HUDEP-2 (cell line): ENCODE measurements at regions not wholly inside any gene's neighbourhood (a gene's known extent, or its start where the extent isn't known, plus 50 kb on each side); places are given as distances from the start of the nearest gene placed in this dataset.
"Not testable (repeated sequence)": the region's sequence is repeated elsewhere in the genome, so short reads cannot be mapped to it uniquely, and the experiment has no call there.

Source experiments
- DNase-seq, 76 experiments: peaks; one replicate each; lab custom pipeline; 2025; ENCODE audit not compliant: unreplicated experiment in 76 of 76; lab: John Stamatoyannopoulos, UW

DNA sequence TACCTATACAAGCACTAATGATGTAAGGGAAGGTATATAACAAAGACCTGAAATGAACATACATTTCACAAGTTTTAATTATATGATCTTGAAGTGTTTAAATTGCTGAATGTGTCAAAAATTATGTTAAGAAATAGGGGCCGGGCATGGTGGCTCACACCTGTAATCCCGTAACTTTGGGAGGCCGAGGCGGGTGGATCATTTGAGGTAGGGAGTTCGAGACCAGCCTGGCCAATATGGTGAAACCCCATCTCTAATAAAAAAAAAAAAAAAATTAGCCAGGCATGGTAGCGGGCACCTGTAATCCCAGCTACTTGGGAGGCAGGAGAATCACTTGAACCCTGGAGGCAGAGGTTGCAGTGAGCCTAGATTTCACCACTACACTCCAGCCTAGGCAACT, 537.4 kb upstream of the STEAP1 start:
- not testable (repeated sequence) for DNase-seq

DNA sequence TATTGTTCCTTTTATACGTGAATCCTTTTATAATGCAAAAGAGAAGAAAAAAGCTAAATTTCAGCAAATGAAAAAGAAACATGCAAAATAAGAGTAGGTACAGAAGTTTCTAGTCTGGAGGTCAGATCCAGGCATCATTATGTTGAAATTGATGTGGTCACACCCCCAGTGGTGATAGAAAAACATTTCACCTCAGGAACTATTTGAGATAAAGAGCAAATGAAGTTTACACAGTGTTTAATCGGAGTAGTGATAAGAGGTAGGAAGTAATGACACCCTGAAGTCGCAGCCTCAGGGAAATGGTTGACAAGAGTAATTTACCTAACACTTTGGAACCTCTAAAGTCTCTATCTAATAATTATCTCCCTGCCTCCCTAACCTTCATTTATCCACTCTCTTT, 536.0 kb upstream of the STEAP1 start:
- no peak for DNase-seq

DNA sequence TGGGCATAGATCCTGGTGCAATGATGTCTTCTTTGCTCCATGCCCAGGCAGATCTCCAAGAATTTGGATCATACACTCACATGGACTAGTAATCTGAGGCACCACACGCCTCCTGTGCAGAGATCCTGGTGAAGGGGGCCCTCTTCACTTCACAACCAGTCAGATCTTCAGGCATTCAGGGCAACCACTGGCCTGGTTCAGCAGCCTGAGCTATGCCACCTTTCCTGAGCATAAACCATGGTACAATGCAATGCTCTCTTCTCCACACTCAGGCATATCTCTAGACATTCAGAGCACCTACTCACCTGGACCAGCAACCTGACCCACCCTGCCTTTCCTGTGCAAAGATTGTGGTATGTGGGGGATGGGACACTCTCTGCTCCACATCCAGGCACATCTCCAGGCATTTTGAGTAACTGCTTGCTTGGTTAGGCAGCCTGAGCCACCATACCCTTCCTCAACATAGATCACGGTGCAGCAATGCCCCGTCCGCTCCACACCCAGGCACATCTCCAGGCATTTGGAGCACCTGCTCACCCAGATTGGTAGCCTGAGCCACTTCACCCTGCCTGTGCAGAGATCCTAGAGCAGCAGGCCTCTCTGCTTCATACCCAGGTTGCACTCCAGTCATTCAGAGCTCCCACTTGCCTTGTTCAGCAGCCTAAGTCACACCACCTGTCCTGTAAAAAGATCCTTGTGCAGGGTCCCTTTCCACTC, 532.2 kb upstream of the STEAP1 start:
- DNase-seq: no peak

DNA sequence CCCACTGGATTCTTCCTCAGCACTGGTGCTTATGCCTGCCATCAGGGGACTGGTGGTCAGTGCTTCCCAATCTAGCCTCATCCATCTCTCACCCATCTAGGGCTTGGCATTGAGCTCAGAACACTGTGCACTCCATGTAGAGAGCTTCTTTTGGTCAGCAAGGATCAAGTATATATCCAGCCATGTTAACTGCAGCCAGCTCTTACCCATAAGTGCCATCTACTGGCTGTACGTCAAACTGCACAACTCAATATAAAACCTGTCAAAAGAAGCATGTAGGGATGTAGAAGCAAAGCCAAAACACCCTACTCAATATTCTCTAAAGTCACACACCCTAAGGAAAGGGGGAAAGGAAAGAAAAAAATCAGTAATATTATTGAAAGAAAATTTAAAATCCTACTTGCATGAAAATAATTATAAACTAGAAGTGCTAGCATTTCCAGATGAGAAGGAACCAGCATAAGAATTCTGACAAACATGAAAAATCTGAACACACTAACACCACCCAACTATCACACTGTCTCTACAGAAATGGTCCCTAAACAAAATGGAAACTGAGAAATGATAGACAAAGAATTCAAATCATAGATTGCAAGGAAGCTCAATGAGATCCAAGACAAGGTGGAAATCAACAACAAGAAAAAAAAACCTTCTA, 531.1 kb upstream of the STEAP1 start:
- peak in 8 of 76 experiments; percentile 0 to 32 (median 4) for DNase-seq

DNA sequence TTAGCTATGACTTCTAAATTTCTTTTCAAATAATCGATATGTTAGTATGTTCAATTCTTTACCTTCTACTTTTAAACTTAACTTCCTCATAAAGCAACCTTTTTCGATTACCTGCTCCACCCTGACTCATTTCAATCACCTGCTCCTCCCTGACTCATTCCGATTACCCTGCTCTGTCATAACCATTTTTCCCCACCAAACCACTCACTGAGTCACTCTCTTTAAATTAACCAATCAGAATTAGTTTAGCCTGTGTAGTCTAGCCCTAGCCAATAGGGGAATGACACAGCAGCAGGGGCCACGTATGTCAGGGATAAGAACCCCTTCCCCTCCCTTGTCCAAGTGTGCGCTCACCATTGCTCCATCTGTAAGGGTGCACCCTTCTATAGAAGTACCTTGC, 530.1 kb upstream of the STEAP1 start:
- DNase-seq: not testable (repeated sequence)

DNA sequence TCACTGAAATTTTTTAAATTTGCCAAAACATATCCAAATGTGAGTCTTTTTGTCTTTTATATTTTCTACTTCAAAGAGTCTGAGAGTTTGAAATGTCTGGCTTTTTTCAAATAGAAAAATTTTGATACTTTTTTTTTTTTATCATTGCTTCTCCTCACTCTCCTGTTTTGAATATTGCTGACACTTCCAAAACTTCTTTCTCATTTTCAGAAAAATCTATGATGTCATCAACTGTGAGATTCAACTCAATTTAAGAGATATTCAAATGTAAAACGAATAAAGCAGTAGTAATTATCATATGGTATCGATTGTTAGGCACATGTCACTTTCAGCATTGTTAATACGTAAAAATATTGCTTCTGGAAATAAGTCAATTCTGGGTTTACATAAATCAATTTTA, 505.8 kb upstream of the STEAP1 start:
- no peak for DNase-seq

DNA sequence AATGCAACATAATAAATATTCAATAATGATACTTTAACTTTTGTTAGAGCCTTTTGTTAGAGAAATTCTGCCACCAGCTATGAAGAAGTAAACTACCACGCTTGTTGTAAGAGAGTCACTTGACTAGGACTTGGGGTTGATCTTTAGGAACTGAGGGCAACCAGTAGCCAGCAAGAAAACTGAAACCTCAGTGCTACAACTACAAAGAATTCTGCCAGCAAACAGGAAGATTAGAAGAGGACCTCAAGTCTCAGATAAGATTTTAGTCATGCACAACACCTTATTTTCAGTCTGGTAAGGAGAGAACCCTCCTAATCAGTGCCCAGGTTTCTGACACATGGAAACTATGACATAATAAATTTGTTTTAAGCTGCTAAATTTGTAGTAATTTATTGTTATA, 498.3 kb upstream of the STEAP1 start:
- DNase-seq: no peak

DNA sequence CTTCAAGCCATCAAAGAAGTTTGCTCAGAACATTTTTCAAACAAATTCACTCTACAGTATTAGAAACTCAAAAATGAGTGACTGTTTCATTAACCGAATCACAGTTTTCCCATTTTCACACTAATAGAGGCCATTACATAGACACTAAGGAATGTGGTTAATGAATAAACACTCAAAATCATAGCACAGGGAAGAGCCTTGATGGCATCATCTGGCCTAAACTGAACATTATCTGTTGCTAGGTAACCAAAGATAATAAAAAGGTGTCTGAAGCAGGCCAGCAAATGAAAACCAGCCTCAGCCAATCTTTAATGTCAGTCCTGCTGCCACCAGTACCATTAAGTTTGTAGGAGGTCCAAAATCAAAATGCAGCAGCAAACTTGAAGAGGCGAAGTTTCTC, 492.4 kb upstream of the STEAP1 start:
- DNase-seq: no peak

DNA sequence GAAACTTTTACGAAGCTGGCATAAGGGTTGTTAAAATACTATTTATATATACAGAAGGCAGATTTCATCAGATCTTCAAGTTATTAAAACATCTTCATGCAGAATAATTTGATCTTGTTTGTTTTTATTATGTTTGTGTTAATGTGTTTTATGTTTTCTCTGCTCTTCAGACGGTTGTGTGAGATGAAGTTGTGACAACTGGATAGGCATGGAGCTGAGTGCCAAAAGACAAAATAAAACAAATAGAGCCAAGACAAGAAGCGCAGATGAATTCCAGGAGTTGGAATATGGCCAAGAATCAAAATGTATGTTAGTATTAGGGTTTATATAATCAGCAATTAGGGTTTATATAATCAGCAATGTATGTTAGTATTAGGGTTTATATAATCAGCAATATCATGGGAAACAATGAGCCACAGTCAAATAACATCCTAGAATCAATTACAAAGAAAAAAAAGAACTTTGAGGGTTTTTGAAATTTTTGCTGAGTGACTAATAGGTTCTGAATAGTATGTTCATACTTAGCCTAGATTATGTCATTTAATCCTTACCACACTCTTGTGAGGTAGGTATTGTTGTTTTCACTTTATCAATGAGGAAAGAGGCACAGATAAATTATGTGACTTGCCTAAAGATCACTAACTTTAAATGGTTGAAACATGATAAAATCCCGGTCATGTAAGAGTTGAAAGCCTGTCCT, 488.0 kb upstream of the STEAP1 start:
- no peak for DNase-seq

DNA sequence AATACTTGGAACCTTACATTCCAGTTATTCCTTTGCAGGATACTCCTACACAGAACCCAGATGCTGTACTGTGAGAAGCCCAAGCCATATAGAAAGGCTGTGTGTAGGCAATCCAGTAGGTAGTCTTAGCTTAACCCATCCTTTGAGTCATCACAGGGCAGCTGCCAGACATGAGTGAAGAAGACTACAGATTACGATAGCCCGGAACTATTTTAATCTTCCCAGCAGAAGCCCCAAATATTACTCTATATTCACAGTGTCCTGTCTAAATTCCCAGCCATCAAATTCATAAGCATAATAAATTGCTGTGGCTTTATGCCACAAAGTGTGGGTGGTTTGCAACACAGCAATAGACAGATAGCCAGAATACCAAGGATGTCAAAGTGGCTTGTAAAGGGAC, 474.1 kb upstream of the STEAP1 start:
- no peak for DNase-seq

DNA sequence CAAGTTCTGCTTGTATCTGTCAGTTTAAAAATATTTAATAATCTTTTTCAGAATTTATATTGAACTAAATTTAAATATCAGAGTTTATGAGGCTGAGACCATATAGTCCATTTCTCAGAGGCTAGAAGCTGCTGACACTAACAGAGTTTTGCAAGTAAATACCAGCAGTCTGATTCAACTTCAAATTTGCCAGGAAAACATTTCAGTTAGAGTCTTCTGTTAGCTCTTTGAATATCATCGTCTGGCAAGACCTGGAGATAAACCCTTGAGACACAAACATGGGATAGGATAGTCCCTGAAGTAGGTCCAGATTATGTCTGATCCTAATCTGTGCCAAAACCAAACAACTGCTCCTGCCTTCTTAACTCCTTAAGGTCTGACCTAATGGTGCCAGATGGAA, 472.8 kb upstream of the STEAP1 start:
- DNase-seq: no peak

DNA sequence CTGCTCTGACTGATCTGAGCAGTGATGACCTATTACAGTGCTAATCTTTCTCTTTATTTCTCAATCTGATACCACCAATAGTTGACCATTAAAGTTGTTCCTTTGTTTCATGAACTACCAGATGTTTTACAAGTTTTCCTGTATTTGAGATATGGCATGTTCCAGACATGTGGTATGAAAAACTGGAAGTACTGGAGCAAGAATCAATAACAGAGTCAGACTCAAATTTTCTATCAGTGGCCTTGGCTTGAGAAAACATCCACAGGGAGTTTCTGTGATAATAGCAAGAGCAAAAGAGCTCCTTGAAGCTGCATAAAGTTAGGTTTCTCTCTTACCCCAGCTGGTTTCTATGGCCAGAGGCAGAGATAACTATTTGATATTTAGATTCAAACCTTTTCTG, 469.0 kb upstream of the STEAP1 start:
- DNase-seq: no peak

DNA sequence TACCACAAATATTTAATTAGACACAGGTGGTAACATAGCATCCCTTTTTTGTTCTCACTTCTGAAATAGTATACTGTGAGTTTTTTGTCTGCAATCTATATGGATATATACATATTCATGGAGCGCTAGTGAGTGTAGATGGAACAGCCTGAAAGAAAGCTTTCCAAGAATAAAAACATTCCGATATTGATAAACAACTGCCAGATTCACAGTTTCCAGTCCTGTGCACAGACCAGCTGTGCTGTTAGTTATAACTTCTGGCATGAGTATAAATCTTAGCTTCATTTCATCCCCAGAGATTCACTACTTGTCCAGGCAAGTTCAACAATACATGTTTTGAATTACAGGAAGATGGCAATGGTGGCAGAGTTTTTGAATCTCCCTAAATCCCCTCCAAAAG, 467.1 kb upstream of the STEAP1 start:
- DNase-seq: no peak

DNA sequence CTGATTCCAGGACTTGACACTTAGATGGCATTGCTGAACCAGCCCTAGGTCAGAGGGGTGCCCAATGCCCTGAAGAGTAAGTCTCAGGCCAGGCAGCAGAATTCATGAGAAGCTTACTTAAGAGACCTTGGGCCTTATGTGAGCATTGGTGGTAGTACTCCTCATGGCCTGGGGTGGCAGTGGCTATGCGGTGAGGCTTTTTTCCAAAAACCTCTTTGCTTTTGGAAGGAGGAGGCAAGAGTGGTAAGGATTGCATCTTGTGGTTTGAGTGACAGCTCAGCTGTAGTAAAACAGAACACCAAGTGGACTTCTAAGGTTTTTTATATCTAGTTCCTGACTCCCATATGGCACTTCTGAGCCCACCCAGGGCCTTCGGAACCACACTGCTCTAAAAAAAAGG, 459.0 kb upstream of the STEAP1 start:
- no peak for DNase-seq

DNA sequence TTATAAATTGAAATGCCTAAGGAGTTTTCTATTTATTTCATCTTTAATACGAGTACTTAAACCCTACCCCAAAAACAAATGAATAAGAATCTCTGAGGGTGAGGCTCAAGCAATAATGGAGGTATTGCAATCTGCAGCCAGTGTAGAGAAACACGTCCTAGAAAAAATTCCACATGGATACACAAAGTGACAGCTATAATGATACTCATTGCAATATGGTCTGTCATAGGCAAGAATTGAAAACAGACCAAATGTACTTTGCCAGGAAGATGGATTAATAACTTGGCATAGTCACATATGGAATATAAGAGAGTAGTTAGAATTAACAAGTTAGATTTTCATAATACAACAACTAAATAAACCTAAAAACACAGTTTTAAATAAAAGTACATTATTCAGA, 440.1 kb upstream of the STEAP1 start:
- DNase-seq: no peak

DNA sequence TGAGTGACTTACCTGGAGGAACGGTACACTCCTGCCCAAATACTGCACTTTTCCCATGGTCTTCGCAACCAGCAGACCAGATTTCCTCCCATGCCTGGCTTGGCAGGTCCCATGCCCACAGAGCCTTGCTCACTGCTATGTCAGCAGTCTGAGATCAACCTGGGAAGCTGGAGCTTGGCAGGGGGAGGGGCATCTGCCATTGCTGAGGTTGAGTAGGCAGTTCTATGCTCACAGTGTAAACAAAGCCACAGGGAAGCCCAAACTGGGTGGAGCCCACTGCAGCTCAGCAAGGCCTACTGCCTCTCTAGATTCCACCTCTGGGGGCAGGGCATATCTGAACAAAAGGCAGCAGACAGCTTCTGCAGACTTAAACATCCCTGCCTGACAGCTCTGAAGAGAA, 435.3 kb upstream of the STEAP1 start:
- DNase-seq: not testable (repeated sequence)

DNA sequence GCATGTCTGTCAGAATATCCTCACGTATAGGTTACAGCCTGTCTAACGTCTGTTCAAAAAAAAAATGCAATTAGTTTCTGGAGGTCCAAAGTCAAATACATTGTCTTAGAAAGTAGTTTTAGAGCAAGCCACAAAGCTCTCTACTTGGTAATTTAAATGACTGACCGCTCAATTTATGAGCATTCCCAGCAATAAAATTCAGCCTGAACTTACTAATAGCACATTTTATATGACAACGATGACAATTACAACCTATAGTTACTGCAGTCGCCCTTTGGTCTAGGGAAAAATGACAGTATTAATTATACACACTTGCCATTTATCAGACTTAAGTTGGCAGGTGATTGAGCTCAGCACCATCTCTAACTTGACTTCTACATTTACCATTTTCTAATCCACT, 425.8 kb upstream of the STEAP1 start:
- no peak for DNase-seq

DNA sequence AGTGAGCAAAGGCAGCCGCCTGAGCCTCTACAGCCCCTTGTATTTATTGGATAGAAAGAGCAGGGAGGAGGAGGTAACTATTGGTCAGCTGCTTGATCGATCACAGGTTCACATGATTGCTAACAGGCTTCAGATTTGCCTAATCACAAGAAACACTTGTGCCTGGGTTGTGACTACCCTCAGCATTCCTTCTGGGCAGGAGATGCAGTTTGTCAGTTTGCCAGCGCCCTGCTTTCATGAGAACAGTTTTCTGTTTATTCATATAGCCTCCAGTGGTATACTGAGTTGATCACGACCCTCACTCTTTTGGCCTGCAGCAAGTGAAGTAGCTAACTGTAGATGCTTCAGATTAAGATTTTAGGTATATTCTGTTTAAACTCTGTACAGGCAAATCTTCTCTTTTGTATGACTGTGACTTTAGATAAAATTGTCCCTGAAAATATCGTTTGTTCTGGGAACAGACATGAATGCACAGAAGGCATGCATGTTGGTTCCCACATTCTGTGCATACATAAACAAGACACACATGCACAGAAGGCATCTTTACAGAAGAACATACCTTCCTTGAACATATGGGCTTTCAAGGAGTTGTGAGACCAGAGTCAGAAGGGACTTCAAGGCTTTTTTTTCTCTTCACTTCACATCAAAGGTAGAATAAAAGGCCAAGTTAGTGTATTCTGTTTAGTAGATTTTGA, 422.4 kb upstream of the STEAP1 start:
- peak in 2 of 76 experiments; percentile 8 to 16 for DNase-seq

DNA sequence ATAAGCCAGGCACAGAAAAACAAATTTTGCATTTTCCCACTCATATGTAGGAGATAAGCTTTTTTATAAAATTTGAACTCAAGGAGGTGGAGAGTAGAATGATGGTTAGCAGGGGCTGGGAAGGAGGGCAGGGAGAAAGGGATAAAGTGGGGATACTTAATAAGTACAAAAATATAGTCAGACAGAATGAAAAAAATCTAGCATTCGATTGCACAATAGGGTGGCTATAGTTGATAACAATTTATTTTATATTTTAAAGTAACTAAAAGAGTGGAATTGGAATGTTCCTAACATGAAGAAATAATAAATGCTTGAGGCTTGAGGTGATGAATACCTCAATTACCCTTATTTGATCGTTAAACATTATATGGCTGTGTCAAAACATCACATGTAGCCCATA, 415.7 kb upstream of the STEAP1 start:
- no peak for DNase-seq

DNA sequence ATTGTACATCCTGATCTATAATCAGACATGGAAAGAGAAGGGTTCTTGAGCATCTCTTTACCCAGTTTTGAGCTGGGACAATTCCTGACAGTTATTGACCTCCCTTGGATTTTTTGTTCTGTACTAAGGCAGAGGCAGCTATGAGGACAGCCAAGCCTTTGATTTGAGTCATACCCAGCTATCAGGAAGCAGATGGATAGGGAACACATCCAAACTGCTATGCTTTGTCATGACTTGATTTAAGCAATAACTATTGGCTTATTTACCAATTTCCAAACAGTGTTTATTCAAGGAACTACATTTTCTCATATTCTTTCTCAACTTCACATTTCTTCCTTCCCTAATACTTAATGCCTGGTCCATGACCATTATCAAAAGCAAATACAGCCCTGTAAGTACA, 396.4 kb upstream of the STEAP1 start:
- DNase-seq: no peak

DNA sequence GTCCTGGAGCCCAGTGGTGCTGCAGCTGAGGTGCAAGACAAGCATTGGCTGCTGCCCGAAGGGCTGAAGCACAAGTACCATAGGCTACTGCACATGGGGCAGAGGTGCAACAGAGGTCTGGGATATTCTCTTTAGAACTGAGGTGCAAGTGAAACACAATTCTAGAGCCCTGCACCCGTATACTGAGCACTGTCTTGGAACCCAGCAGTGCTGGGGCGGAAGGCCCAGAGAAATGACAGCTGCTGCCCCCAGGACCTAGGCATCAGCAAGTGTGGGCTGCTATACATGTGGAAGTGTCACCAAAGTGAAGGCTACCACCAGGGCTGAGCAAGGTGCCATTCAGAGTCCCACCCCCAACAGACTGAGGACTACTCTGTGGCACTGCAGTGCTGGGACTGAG, 393.6 kb upstream of the STEAP1 start:
- DNase-seq: no peak
